Spleen (tissue), 7 donors: ENCODE measurements at regions not wholly inside any gene's neighbourhood (a gene's known extent, or its start where the extent isn't known, plus 50 kb on each side); places are given as distances from the start of the nearest gene placed in this dataset.

Experiments
- POLR2A ChIP-seq, 3 donors: fragments of 450-650 bp; IDR thresholded peaks; one replicate each; pipeline ENCODE4 v1.5.1; 2017; ENCODE audit warnings: antibody characterized with exemption in 3 of 3, mild to moderate bottlenecking in 1 of 3
- POLR2AphosphoS5 ChIP-seq, 3 donors: sonication (generic); formaldehyde crosslinking; IDR thresholded peaks; one replicate each; pipeline ENCODE4 v1.5.1; 2017; ENCODE audit warnings: antibody characterized with exemption in 3 of 3
- TF ChIP-seq, protein P1 (sequence below), 11 experiments: fragments of 200-600 bp in 7 of 11; fragments of 450-650 bp in 4 of 11; sonication (generic) in 4 of 11; IDR thresholded peaks in 8 of 11; conservative IDR thresholded peaks in 3 of 11; 1 replicate in 7 of 11; 2 replicates in 4 of 11; pipeline versions ENCODE4 v1.4.0 to v1.8.0; 2016 to 2021; ENCODE audit warnings: antibody characterized with exemption in 11 of 11, inconsistent platforms in 4 of 11, mild to moderate bottlenecking in 1 of 11
- donor health status: DM: no; HTN: no; CAD: no; lungs with moderate emphysema.
- donor health status: DM: no; HTN: no; CAD: no.
- donor health status: DM: no; HTN: no; CAD: no.

DNA sequence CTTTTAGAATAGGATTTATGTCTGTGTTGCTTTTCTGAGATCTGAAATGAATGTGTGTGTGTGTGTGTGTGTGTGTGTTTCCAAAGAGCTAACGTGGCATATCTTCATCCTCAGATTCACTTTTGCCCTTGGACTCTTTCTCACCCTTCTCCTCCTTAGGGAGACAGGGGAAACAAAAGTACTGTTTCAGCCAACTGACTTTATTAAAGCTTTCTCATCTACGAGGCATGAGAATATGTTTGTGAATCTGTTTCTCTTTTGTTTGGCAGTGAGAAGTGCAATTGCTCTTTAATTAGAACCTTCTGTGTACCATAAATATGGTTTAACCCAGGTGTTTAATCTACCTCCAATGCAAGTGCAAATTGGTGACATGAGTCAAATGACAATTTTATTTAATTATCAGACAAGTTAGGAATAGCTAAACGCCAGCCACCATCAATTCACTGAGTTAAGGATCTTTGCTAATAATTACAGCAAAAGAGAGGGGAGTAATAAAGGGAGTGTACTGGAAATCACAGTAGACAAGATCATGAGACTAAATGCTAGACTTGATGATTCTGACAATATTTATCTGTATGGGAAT, 186.4 kb upstream of the COL3A1 start:
- TF ChIP-seq POLR2AphosphoS5 (IDR thresholded peaks at IDR 0.05) (no peak), POLR2A (IDR thresholded peaks at IDR 0.05) (no peak)
- TF ChIP-seq, protein P1, sequence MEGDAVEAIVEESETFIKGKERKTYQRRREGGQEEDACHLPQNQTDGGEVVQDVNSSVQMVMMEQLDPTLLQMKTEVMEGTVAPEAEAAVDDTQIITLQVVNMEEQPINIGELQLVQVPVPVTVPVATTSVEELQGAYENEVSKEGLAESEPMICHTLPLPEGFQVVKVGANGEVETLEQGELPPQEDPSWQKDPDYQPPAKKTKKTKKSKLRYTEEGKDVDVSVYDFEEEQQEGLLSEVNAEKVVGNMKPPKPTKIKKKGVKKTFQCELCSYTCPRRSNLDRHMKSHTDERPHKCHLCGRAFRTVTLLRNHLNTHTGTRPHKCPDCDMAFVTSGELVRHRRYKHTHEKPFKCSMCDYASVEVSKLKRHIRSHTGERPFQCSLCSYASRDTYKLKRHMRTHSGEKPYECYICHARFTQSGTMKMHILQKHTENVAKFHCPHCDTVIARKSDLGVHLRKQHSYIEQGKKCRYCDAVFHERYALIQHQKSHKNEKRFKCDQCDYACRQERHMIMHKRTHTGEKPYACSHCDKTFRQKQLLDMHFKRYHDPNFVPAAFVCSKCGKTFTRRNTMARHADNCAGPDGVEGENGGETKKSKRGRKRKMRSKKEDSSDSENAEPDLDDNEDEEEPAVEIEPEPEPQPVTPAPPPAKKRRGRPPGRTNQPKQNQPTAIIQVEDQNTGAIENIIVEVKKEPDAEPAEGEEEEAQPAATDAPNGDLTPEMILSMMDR (IDR thresholded peaks at IDR 0.05 in 8 of 11, conservative IDR thresholded peaks at IDR 0.05 in 3 of 11) = no peak
